NCI-H2196 treated with DMSO at 0.1 percent for 48 hours (cell line): ENCODE measurements at regions not wholly inside any gene's neighbourhood (a gene's known extent, or its start where the extent isn't known, plus 50 kb on each side); places are given as distances from the start of the nearest gene placed in this dataset.

ENCODE experiments used
- DNase-seq: peaks from one replicate; lab custom pipeline; 2025; ENCODE audit not compliant: unreplicated experiment; lab: John Stamatoyannopoulos, UW

DNA sequence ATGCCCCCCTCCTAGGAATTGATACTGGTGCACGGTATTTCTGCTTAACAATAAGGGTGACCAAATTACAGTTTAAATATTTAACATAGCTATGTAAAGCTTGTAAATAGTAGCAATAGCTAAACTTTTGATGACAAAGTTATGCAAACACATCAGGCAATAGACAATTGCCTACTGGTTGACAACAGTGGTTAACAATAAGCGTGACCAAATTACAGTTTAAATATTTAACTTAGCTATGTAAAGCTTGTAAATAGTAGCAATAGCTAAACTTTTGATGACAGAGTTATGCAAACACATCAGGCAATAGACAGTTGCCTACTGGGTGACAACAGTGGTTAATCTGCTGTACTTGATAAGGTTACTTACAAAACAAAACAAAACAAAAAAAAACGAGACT lies 886.5 kb upstream of the FLRT2 start:
- no peak for DNase-seq

DNA sequence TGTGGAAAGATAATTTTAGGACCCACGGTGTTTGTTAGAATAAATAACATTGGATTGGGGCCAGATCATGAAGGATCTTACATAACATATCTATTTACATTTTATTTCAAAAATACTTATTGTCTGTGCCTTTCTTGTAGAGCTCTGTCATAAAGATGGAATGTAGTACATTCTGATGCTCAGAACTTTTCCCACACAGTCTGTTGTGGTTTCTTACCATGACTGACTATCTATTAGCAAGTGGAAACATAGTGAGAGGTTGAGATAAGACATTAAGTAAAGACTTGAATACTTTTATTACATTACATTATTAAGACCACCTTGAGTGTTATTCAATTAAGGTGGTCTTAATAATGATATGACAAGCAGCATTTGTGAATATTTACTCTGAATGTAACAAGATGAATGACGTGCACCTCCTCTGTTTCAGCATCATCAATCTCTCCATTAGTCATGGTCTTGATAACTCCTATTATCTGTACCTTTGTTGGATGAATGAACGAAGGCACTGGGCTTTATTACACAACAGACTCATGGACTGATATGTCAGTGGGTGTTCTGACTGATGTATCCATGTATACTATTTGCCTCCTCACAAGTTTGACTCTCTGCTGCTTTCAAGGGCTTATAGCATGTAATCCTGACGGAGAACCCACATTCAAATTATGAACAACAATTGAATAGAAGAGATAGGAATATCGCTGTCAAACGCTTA lies 883.0 kb upstream of the FLRT2 start:
- DNase-seq, result no peak

DNA sequence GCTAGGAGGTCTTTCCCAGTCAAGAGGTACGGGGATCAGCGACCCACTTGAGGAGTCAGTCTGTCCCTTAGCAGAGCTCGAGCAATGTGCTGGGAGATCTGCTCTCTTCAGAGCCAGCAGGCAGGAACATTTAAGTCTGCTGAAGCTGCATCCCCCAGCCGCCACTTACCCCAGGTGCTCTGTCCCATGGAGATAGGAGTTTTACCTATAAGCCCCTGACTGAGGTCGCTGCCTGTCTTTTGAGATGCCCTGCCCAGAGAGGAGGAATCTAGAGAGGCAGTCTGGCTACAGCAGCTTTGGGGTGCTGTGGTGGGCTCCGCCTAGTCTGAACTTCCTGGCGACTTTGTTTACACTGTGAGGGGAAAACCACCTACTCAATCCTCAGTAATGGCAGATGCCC lies 874.9 kb upstream of the FLRT2 start:
- DNase-seq, result no peak

DNA sequence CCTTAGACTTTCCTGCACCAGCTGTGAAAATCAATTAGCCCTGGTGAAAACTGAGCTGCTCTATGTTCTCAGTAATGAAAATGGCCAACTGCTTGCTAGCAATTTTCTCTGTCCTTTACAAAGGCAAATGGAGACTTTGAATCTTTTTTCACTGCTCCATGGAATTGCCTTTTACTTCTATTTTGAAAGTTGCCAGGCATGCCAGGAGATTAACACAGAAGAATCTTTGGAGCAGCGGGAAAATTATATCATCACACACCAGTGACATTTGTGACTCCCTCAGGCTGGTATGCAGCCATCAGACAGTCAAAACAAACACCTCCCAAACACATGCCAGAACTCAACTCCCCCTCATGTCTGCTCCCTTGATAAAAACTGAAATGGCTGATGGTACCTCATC lies 872.0 kb upstream of the FLRT2 start:
- DNase-seq, result no peak

DNA sequence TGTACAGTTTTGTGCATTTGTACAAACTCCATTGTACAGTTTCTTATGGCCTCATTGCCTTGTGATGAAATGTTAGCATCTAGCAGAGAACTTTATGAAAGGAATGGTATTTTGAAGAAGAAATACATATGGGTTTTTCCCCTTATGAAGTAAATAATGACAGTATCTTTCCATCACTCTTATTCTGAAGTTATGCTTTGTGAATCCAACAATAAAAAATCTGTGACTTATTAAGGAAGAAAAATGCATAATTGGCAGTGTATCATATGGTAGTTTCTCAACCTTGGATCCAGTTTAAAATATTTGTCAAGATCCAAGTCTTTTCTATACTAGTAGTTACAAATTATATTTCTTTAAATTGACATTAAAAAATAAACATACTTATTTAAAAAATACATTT lies 859.1 kb upstream of the FLRT2 start:
- no peak for DNase-seq

DNA sequence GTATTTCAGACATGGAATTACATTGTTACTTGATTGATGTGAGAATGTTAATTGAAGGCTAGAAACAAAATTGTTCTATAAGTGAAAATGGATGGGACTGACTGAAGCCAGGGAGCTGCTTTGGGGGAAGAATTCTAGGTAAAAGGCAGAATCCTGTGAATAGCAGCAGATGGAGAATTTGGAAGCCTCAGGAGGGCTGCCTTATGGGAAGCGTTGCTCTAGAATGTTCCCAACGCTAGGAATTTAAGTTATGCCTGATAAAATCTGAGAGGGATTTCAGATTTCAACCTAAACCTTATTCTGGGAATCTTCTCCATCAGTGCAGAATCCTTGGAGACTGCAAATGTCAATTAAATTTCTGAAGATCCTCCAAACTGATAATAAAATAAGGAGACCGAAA lies 858.2 kb upstream of the FLRT2 start:
- DNase-seq, result no peak

DNA sequence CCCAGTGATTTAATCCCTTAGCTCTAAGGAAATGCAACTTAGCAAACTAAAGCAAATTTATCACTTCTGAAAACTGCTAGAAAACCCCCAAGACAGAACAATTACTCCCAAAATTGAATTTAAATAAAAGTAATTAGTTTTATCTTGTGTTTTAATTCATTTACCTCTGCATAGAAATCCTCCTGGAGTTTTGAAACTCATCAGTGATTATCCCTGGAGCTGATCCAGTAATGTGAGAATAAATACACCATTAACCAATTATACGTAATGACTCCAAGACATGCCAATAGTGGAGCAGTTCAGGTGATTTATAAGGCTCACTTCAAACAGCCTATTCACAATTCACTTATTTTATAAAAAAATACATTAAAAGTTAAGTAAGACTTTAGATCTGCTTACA lies 855.3 kb upstream of the FLRT2 start:
- no peak for DNase-seq

DNA sequence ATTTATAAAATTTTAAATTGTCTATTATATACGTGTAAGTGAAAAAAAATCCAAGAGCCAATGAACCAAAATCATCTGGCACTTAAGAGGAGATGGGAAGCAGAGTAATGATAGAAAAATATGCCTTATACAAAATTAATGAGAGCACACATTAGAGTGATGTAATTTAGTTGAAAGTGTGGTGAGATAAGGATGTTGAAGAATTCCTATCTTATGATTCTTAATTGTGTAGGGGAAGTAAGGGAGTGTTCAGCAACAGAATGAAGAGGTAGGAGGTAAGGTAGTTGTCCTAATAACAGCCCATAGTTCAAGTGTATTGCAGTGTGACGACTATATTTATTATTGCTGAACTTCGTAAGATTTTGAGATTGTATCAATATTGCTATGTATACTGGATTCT lies 843.4 kb upstream of the FLRT2 start:
- no peak for DNase-seq

DNA sequence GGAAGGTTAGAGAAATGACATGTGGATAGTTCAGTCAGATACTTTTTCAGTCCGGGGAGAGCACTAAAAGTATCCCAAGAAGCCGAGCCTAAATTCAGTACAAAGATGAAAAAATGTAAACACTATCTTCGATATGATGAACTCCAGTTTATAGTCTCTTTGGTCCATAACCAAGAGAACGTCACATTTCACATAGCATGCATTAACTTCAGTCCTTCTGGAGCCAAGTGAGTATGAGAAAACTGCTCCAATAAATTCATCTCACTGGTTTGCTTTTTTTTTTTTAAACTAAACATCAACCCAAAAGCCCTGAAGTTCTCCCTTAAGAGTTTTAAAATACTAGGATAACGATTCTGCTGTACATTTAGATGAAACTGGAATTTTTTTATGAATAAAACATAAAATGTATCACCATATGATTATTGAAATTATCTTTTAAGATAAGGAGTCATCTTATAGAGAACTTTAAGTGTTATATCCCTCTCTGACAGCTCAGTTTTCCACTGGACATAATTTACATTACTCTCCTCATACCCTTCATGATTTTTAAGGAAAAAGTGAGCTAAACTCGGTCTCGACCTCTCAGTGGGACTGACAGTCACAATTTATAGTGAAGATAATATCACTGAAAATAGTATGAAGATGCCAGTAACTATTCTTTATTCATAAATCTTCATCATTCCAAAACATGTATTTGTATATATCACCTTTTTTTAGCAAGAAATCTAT lies 841.5 kb upstream of the FLRT2 start:
- no peak for DNase-seq

DNA sequence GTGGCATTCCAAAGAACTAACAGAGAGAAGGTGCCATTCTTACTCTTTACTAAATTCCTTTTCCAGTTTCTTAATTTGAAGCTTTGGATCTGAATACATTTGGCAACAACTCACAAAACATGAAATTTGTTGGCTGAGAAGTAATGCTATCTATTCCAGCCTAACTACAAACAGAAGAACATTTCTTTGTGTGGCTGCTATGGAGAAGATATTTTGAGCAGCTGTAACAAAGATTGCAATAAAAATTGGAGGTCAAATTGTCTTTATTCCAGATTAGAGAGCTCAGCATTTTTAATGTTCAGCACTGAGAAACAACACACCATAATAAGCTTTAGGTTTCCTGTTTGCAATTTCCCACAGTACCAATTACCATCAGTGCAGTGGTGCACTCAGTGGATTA lies 835.8 kb upstream of the FLRT2 start:
- no peak for DNase-seq

DNA sequence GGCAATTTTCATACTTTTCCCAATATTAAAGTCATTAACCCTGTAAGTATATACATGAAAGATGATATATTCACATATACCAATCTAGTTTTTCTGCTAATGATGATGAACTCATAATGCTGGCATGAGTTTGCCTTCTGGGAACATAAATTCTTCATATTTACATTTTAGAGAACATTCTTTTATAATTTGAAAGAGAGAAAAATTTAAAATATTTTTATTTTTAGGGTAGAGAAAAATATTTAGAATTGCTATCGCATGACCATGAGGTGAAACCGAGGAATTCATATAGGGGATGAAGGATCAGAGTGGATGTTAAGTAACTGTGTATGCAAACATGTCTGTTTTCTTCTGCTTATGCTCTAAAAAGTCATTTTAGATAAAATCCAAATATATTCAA lies 825.3 kb upstream of the FLRT2 start:
- no peak for DNase-seq

DNA sequence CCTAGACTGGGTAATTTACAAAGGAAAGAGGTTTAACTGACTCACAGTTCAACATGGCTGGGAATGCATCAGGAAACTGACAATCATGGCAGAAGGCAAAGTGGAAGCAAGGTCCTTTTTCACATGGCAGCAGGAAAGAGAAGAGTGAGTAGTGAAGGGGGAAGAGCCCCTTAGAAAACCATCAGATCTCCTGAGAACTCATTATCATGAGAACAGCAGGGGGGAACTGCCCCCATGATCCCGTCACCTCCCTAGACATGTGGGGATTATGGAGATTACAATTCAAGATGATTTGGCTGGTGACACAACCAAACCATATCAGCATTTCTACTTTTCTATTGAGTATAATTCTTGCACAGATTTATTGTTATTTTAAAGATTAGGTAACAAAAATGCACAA lies 822.1 kb upstream of the FLRT2 start:
- DNase-seq, result no peak

DNA sequence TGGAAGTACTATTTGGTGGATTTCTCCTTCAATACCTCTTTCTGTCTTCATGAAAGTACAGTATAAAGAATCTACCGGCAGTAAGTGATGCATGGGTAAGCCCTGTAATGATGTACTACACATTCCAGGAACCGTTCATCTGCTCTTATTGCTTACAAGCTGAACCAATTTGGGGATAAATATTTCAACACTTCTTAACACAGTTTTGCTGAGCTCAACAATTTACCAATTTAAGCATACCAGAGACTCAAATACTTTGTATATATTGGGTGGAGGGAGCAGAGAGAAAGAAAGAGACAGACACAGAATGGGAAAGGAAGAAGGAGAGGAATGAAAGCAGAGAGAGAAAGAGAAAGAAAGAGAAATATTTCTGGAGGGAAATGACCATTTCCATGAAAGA lies 821.1 kb upstream of the FLRT2 start:
- no peak for DNase-seq

DNA sequence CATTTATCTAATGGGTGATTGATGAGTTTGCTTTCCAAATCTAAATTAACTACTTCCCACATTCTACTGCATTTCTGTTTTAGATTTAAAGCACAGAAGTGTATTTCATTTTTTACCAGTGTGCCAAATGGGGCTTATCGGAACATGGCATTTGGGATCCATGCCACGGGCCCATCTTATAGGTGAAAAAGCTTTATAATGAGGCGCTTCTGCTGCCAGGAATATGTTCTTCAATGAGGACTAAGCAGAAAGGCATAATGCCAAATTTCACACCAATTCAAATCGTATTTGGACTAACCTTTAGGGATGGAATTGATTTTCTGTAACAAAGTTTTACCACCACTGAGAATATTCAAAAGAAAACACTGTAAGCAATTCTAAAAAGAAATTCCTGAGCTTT lies 803.5 kb upstream of the FLRT2 start:
- DNase-seq, result no peak

DNA sequence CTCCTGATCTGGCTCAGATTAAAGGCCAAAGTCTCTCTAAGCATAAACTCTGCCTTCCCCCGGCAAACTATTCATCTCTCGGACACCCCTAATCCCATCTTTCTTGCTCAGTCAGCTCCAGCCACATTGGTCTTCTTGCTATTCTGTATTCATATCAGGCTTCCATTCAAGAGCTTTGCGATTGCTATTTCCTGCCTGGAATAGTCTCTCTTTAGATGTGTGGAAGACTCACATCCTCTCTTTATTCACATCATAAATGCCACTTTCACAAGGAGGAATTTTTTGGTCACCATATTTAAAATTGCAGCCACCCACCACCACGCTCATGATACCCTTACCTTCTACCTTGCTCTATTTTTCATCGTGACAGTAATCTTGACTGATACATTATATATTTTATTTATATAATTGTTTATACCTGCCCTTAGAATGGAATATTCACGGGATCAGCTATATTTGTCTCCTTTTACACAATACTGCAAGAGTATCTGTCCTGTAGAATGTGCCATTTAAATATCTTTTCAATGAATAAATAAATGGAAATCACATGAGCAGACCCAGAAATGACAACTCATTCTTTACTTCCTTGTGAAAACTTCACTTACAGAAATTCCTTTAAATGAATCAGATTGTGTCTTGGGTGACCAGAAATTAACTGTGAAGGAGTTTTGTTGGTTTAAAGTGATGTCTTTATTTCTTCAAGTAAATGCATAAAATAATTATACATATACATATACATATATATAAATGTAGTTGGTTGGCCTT lies 780.6 kb upstream of the FLRT2 start:
- no peak for DNase-seq

DNA sequence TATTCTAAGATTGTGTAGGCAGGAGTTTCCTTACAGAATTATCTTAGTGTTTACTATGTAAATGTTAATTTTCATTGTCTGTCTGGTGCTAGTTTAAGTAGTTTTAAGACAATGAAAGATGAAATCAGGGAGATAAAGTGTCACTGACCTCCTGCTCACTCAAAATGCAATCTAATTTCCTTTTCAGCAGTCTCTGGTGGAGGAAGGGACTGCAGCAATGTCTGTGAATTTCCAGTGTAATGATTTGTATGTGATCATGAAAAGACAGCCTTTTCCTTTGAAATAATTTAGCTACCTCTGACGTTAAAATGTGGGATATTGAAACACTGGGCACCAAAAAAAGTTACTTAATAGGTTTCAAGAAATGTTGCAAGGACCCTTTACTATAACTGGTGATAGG lies 779.7 kb upstream of the FLRT2 start:
- no peak for DNase-seq

DNA sequence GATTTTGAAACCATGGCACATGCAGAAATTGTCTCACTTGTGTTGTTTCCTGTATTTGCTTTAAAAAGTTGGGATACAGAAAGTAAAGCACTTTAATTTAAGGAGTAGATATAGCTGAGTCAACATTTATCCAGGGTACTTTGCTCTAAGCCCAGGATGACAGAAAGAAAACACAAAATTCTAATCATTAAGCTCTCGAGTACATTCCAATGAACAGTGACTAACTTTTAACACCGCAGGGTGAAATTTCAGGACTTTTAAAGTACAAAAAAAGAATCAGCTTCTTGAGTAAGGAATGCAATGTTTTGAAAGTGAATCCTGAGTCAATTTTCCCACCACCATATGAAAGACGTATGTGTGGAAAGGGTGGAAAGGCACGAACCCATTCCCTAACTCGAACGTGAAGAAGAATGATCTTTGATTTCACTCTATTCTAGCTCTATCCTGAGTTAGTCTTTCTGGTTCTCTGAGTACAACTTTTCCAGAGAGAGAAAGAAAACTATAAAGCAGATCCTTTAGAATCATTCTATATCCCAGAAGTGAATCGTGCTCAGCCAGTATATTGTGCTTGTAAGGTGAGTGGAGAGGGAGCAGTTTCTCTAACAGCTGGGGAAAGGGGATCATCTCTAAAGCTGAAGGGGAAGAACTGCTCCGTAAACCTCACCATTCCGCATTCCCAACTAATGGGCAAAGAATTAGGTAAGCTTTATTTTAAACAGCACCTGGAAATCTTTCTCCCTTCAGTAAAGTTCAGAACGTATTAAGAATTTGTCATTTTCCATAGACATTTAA lies 779.0 kb upstream of the FLRT2 start:
- DNase-seq, result no peak

DNA sequence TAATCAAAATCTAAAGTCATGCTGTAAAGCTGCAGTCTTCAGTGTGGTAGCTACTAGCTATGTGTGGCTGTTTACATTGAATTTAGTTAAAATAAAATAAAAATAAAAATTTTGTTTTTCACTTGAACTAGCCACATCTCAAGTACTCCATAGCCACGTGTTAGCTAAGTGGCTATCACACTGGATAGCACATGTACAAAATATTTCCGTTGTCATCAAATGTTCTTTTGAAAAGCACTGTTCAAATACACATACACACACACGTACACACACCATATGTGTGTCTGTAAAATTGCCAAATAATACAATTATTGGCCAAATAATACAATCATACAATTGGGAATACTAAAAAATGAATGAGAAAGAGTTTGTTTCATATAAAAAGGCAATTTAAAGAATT lies 778.2 kb upstream of the FLRT2 start:
- DNase-seq, result no peak

DNA sequence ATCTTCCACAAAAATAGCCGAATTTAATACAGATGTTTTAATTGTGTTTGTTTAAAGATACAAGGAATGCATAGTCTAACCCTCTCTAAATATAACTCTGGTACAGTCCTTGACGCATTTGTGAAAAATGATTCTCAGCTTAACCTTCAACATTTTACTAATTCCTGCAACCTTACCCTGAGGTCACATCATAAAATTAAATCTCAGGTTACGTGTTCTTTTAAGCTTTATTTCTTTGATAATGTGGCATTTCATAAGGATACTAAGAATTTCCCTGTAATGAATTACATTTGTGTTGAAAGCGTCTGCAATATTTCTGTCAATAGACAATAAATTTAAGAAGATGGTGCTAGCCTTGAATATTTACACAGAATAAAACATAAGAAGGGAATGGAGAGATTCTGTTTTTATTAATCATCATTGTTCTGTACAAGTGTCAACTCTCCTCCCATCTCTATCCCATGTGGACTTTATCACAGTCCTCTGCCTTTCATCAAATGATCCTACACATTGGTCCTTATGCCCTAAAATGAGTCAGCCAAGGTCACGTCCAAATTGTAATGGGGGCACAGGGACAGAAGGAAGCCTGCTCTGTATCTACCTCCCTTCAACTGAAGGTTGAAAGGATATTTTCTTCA lies 769.3 kb upstream of the FLRT2 start:
- DNase-seq, result no peak

DNA sequence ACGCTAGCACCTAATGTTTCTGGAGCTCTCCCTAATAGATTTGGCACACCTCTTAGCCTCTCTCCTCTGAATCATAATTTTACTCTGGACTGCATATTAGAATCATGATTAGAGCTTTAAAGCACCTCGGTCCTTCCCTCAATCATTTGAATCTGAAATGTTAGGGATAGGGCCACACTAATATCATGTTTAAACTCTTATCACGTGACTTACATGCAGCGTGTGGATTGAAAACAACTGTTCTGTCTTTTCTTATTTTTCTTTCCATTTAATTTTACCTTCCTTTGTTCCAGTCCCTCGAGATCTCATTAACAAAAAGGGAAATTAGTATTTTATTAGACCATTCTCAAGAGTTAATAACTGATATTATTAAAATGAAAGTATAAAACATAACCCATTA lies 762.5 kb upstream of the FLRT2 start:
- no peak for DNase-seq

DNA sequence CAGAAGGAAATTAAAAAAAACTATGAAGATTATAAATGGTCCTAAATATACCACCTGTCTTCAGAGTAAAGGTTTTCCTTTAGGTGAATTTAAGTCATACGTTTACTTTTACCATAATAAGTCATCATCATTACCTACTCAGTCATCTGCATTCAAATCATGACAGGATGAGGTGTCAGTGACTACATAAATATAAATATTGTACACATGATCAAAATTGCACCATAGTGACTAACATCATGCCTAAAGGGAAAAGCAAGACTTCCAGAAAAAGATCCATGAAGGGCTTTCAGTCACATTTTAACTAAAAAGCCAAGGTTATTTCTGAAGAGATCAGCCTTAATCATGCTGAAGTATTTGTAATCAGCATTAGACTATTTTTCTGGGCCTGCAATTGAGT lies 759.9 kb upstream of the FLRT2 start:
- DNase-seq, result no peak
